GM12878 (cell line): ENCODE measurements at regions not wholly inside any gene's neighbourhood (a gene's known extent, or its start where the extent isn't known, plus 50 kb on each side); places are given as distances from the start of the nearest gene placed in this dataset.

Experiments used
- ATAC-seq: fragments of 200-7000 bp; cut with Tn5 transposase; 3 replicates; pipeline ENCODE4 v1.9.1; 2020; ENCODE audit warnings: mild to moderate bottlenecking, moderate library complexity
- BruUV-seq: library from RNA; stranded (reverse); fragments of 400-500 nt; replicated peaks from 2 replicates; lab custom pipeline; 2021; lab: Mats Ljungman, UMichigan
- CTCF ChIA-PET: fragments of 300-600 bp; sonication (Branson Sonifier 250); formaldehyde crosslinking; extraction: SDS; loops from one replicate; lab custom pipeline; 2021; ENCODE audit warnings: inconsistent platforms; lab: Yijun Ruan, JAX
- POLR2A ChIA-PET: fragments of 350-600 bp; formaldehyde crosslinking; extraction: SDS; loops from one replicate; lab custom pipeline; 2021; ENCODE audit warnings: inconsistent platforms; lab: Charles Lee
- RAD21 ChIA-PET: fragments of 300-600 bp; sonication (Branson Sonifier 250); formaldehyde crosslinking; loops from one replicate; lab custom pipeline; 2023; ENCODE audit warnings: antibody characterized with exemption; ENCODE audit not compliant: unreplicated experiment; lab: Charles Lee
- SMC1A ChIA-PET: fragments of 300-600 bp; sonication (Branson Sonifier 250); formaldehyde crosslinking; loops from one replicate; lab custom pipeline; 2023; ENCODE audit not compliant: unreplicated experiment, uncharacterized antibody; lab: Charles Lee
- DNase-seq: peaks from one replicate; pipeline ENCODE4 v3.0.0-alpha.2; 2011; ENCODE audit warnings: low read depth, low spot score
- FAIRE-seq: peaks from 3 replicates; lab custom pipeline; 2011; peaks lifted over from hg19 to GRCh38; lab: Jason Lieb, UNC
- H2AFZ ChIP-seq: 2 replicates; pipeline ENCODE4 v1.6.0; 2011; ENCODE audit warnings: low read depth, low read length, control low read depth; ENCODE audit not compliant: control insufficient read depth
- H3K27ac ChIP-seq: 2 replicates; pipeline ENCODE4 v1.5.1; 2011; ENCODE audit warnings: control low read depth; ENCODE audit not compliant: control insufficient read depth, insufficient read depth
- H3K27me3 ChIP-seq, 2 experiments: replicated peaks in 1 of 2; 2 replicates each; pipeline versions ENCODE4 v1.6.0 to v1.6.1; 2011; ENCODE audit warnings: low read length in 1 of 2; ENCODE audit not compliant: control insufficient read depth in 2 of 2, insufficient read depth in 2 of 2
- H3K36me3 ChIP-seq, 2 experiments: 2 replicates each; pipeline ENCODE4 v1.5.1; 2011; ENCODE audit warnings: low read length in 1 of 2; ENCODE audit not compliant: control insufficient read depth in 2 of 2, insufficient read depth in 2 of 2
- H3K4me1 ChIP-seq: 2 replicates; pipeline ENCODE4 v1.6.1; 2011; ENCODE audit warnings: mild to moderate bottlenecking, low read length, moderate library complexity, mixed read lengths; ENCODE audit not compliant: control insufficient read depth, insufficient read depth
- H3K4me2 ChIP-seq: 2 replicates; pipeline ENCODE4 v1.6.0; 2011; ENCODE audit warnings: control low read depth; ENCODE audit not compliant: control insufficient read depth, insufficient read depth
- H3K4me3 ChIP-seq: fragments of 200-600 bp; sonication (generic); 2 replicates; pipeline ENCODE4 v1.5.1; 2016
- H3K79me2 ChIP-seq: 2 replicates; pipeline ENCODE4 v1.6.0; 2011; ENCODE audit warnings: low read length; ENCODE audit not compliant: control insufficient read depth, insufficient read depth
- H3K9ac ChIP-seq: 2 replicates; pipeline ENCODE4 v1.8.0; 2011; ENCODE audit warnings: low read length, control low read depth, mixed read lengths; ENCODE audit not compliant: control insufficient read depth, insufficient read depth
- H3K9me3 ChIP-seq: replicated peaks from 3 replicates; pipeline ENCODE4 v1.5.1; 2011; ENCODE audit warnings: mild to moderate bottlenecking, low read length; ENCODE audit not compliant: control insufficient read depth, insufficient read depth
- H4K20me1 ChIP-seq: 2 replicates; pipeline ENCODE4 v1.6.0; 2011; ENCODE audit not compliant: control insufficient read depth, insufficient read depth
- BCL11A ChIP-seq: IDR thresholded peaks from 2 replicates; pipeline ENCODE4 v1.6.1; 2011; ENCODE audit warnings: low read depth, low read length
- BHLHE40 ChIP-seq, 2 experiments: fragments of 450-650 bp in 1 of 2; IDR thresholded peaks; 2 replicates each; pipeline ENCODE4 v1.6.1; 2011 to 2017; ENCODE audit warnings: low read depth in 2 of 2, borderline replicate concordance in 1 of 2, improper control_type of control experiment in 1 of 2, low read length in 1 of 2, mild to moderate bottlenecking in 1 of 2
- CREM ChIP-seq: IDR thresholded peaks from 2 replicates; pipeline ENCODE4 v1.6.1; 2014; ENCODE audit warnings: antibody characterized with exemption, low read depth
- EGR1 ChIP-seq, 2 experiments: IDR thresholded peaks; 1 replicate in 1 of 2; 2 replicates in 1 of 2; pipeline ENCODE4 v1.6.1; 2011 to 2012; ENCODE audit warnings: low read depth in 2 of 2, low read length in 2 of 2, borderline replicate concordance in 1 of 2, mild to moderate bottlenecking in 1 of 2, moderate library complexity in 1 of 2
- EP300 ChIP-seq, 2 experiments: fragments of 150-350 bp in 1 of 2; IDR thresholded peaks; 2 replicates each; pipeline ENCODE4 v1.6.1; 2011 to 2012; ENCODE audit warnings: low read depth in 2 of 2, low read length in 2 of 2, borderline replicate concordance in 1 of 2, improper control_type of control experiment in 1 of 2, inconsistent platforms in 1 of 2; ENCODE audit not compliant: control insufficient read depth in 1 of 2
- FOXK2 ChIP-seq: fragments of 450-650 bp; IDR thresholded peaks from 2 replicates; pipeline ENCODE4 v1.6.1; 2017; ENCODE audit warnings: mild to moderate bottlenecking, moderate library complexity
- FOXM1 ChIP-seq: IDR thresholded peaks from 2 replicates; pipeline ENCODE4 v1.6.1; 2012; ENCODE audit warnings: low read depth, mild to moderate bottlenecking, inconsistent platforms, low read length, moderate library complexity
- MTA3 ChIP-seq: IDR thresholded peaks from 2 replicates; pipeline ENCODE4 v1.6.1; 2012; ENCODE audit warnings: low read length, inconsistent platforms, borderline replicate concordance
- POLR2A ChIP-seq: IDR thresholded peaks from 2 replicates; pipeline ENCODE4 v1.6.1; 2011; ENCODE audit warnings: low read depth, mild to moderate bottlenecking, low read length
- POLR2AphosphoS5 ChIP-seq: IDR thresholded peaks from 2 replicates; pipeline ENCODE4 v1.6.1; 2011; ENCODE audit warnings: mild to moderate bottlenecking, low read length, inconsistent platforms
- RAD51 ChIP-seq: fragments of 450-650 bp; IDR thresholded peaks from 2 replicates; pipeline ENCODE4 v1.6.1; 2016; ENCODE audit warnings: moderate library complexity, mild to moderate bottlenecking, inconsistent platforms
- RUNX3 ChIP-seq: IDR thresholded peaks from 2 replicates; pipeline ENCODE4 v1.6.1; 2012; ENCODE audit warnings: low read length, inconsistent platforms
- SIN3A ChIP-seq: IDR thresholded peaks from 2 replicates; pipeline ENCODE4 v1.6.1; 2012; ENCODE audit warnings: low read depth, low read length, improper control_type of control experiment
- SRF ChIP-seq, 2 experiments: IDR thresholded peaks; 2 replicates each; pipeline ENCODE4 v1.6.1; 2011; ENCODE audit warnings: low read depth in 2 of 2, low read length in 2 of 2, mild to moderate bottlenecking in 1 of 2, moderate library complexity in 1 of 2
- WRNIP1 ChIP-seq: IDR thresholded peaks from 2 replicates; pipeline ENCODE4 v1.6.1; 2011; ENCODE audit warnings: low read depth, low read length, improper control_type of control experiment, borderline replicate concordance
- WGBS: methylation state at CpG from one replicate; pipeline ENCODE4 v1.1.6; 2016; ENCODE audit warnings: low lambda C conversion rate; ENCODE audit not compliant: insufficient replicate concordance, insufficient coverage; ENCODE audit errors: missing lambda C conversion rate; 5-methylcytosine and 5-hydroxymethylcytosine counted together
- in situ Hi-C: fragments of 300-500 bp; cut with MboI; formaldehyde crosslinking; loops from 9 replicates; pipeline ENCODE4 v1.14.3; 2018; ENCODE audit warnings: mixed read lengths
- intact Hi-C: fragments of 100-400 bp; cut with micrococcal nuclease; formaldehyde crosslinking; loops from one replicate; pipeline ENCODE4 v1.14.2; 2022; ENCODE audit not compliant: unreplicated experiment
- TF ChIP-seq, protein P1 (sequence below): IDR thresholded peaks from 2 replicates; pipeline ENCODE4 v1.6.1; 2011; ENCODE audit warnings: low read depth, mild to moderate bottlenecking, low read length, moderate library complexity, borderline replicate concordance; ENCODE audit errors: extremely low read depth
- TF ChIP-seq, protein P2 (sequence below): IDR thresholded peaks from 2 replicates; pipeline ENCODE4 v1.6.1; 2011; ENCODE audit warnings: borderline replicate concordance, low read depth, mild to moderate bottlenecking, moderate library complexity, low read length; ENCODE audit not compliant: insufficient read depth, poor library complexity, severe bottlenecking

DNA sequence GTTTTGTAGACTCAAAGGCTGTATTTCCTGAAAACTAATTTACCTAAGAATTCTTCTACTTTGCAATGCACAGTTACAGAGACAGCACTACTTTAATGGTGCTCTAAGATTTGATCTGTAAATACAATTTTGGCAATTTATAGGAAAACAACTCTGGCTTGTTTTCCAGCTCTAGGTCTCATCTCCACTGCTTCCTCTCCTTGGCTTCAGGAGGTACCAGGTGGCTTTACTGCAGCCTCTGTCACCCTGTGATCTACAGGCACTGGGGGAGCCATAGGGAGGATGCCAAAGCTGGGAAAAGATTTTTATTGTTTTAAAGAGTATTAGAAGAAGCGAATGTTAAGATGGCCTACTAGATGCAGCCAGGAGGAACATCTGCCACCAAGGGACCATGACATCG lies 1563.6 kb downstream of the OLFM4 start:
- Histone ChIP-seq H3K27me3 (no peaks in the 10 kb centered on the region), H3K4me3 (no peak overlapping the region), H3K79me2 (no peaks in the 10 kb centered on the region), H4K20me1 (no peaks in the 10 kb centered on the region), H3K27ac (no peak overlapping the region), H3K36me3 (no peaks in the 10 kb centered on the region)
- FAIRE-seq = no peak
- ChIA-PET POLR2A (no interaction called here), CTCF (no interaction called here)
- WGBS = 6% methylated on average over 2 of the region's 2 CpGs
- TF ChIP-seq RAD51 = no peak
- no peak for TF ChIP-seq RUNX3
- TF ChIP-seq BHLHE40 (IDR thresholded peaks at IDR 0.05; ENCODE audit: borderline replicate concordance in 1 of 2, low read depth in 2 of 2, low read length in 1 of 2) = no peak
- no peak for TF ChIP-seq CREM
- TF ChIP-seq SRF (IDR thresholded peaks at IDR 0.05; ENCODE audit: low read depth in 2 of 2, low read length in 2 of 2) = no peak
- TF ChIP-seq BCL11A = no peak
- TF ChIP-seq, all 136 proteins: peak for 0
- Histone ChIP-seq H3K4me1 (no peaks in the 10 kb centered on the region), H3K4me2 (no peak overlapping the region), H3K9me3 (no peaks in the 10 kb centered on the region; the same call in 2 of the 3 replicates), H3K9ac (no peak overlapping the region), H2AFZ (no peak overlapping the region)
- in situ Hi-C loops = no loop called here
- no peak for DNase-seq
- BruUV-seq = no TSS peak
- intact Hi-C loops = no loop called here
- ATAC-seq = no peak
- RAD21 ChIA-PET = no interaction called here
- SMC1A ChIA-PET = interaction anchor here (0.6 kb wide), 1 partner anchor 1060 kb away, joined by 5 read pairs; no protein-coding TSS in a partner anchor

DNA sequence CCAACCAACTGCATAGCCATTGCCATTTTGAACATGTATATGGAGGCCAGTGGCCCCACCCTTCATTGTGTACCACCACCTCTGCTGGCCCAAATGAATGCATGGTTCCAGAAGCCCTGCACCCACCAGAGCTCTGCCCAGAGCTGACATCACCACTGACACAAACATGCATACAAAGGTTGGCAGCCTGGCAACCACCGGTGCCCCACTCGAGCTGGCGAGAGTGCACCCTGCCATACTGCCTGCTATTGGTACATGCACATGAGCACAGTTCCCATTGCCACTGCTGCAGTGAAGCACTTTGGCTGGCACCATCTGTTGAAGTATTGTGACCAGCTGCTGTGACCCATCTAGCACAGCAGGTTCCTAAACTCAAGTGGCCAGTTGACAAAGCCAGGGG lies 1564.9 kb downstream of the OLFM4 start:
- POLR2A ChIA-PET = no interaction called here
- no peak for ATAC-seq
- no TSS peak for BruUV-seq

More for the DNA sequence above, 1564.9 kb downstream of the OLFM4 start:
- TF ChIP-seq EGR1 (IDR thresholded peaks at IDR 0.05; ENCODE audit: borderline replicate concordance in 1 of 2, low read depth in 2 of 2, low read length in 2 of 2) (no peak), MTA3 (no peak), POLR2A (no peak), SIN3A (no peak), EP300 (IDR thresholded peaks at IDR 0.05; ENCODE audit: borderline replicate concordance in 1 of 2, control insufficient read depth in 1 of 2, low read depth in 2 of 2, low read length in 2 of 2) (no peak), POLR2AphosphoS5 (no peak), WRNIP1 (no peak), FOXK2 (no peak), FOXM1 (no peak)
- TF ChIP-seq, protein P1, sequence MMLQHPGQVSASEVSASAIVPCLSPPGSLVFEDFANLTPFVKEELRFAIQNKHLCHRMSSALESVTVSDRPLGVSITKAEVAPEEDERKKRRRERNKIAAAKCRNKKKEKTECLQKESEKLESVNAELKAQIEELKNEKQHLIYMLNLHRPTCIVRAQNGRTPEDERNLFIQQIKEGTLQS = no peak
- TF ChIP-seq, protein P2, sequence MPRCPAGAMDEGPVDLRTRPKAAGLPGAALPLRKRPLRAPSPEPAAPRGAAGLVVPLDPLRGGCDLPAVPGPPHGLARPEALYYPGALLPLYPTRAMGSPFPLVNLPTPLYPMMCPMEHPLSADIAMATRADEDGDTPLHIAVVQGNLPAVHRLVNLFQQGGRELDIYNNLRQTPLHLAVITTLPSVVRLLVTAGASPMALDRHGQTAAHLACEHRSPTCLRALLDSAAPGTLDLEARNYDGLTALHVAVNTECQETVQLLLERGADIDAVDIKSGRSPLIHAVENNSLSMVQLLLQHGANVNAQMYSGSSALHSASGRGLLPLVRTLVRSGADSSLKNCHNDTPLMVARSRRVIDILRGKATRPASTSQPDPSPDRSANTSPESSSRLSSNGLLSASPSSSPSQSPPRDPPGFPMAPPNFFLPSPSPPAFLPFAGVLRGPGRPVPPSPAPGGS = no peak
- SMC1A ChIA-PET = no interaction called here
- H4K20me1 ChIP-seq = no peaks in the 10 kb centered on the region
- FAIRE-seq (no peak), DNase-seq (no peak)
- no peaks in the 10 kb centered on the region for H3K27me3 ChIP-seq
- no peak overlapping the region for H3K27ac ChIP-seq
- intact Hi-C loops (no loop called here), in situ Hi-C loops (no loop called here)
- H3K4me1 ChIP-seq = no peaks in the 10 kb centered on the region
- H2AFZ ChIP-seq = no peak overlapping the region
- H3K4me2 ChIP-seq = no peak overlapping the region
- H3K4me3 ChIP-seq = no peak overlapping the region
- H3K9ac ChIP-seq = no peak overlapping the region
- H3K79me2 ChIP-seq = no peaks in the 10 kb centered on the region
- 38% methylated on average over 3 of the region's 3 CpGs for WGBS
- RAD21 ChIA-PET = no interaction called here
- no peaks in the 10 kb centered on the region; the same call in 2 of the 3 replicates for H3K9me3 ChIP-seq
- CTCF ChIA-PET = no interaction called here
- H3K36me3 ChIP-seq = no peaks in the 10 kb centered on the region
